EH (cell line): ENCODE measurements at regions not wholly inside any gene's neighbourhood (a gene's known extent, or its start where the extent isn't known, plus 50 kb on each side); places are given as distances from the start of the nearest gene placed in this dataset.
"Not testable (repeated sequence)": the region's sequence is repeated elsewhere in the genome, so short reads cannot be mapped to it uniquely, and the experiment has no call there.

Source experiments
- DNase-seq: peaks from one replicate; pipeline ENCODE4 v3.0.0-alpha.2; 2015; ENCODE audit warnings: low read depth

- peak; percentile 46 for DNase-seq
Measured at GRCh38 chr9:79089054-79089560, 482.7 kb upstream of the TLE4 start.

- not testable (repeated sequence) for DNase-seq
Measured at GRCh38 chr9:79089851-79090250, 481.9 kb upstream of the TLE4 start.

- DNase-seq = not testable (repeated sequence)
Measured at GRCh38 chr9:79103257-79103656, 468.5 kb upstream of the TLE4 start.

- DNase-seq = peak; percentile 87
Measured at GRCh38 chr9:79104216-79104615, 467.5 kb upstream of the TLE4 start.

- no peak for DNase-seq
Measured at GRCh38 chr9:79104951-79105350, 466.8 kb upstream of the TLE4 start.

GRCh38 chr9:79107911-79108676 lies 463.7 kb upstream of the TLE4 start:
- DNase-seq = peak; percentile 41

GRCh38 chr9:79111653-79112052 lies 460.1 kb upstream of the TLE4 start:
- no peak for DNase-seq

- no peak for DNase-seq
Measured at GRCh38 chr9:79115176-79115575, 456.6 kb upstream of the TLE4 start.

- DNase-seq = no peak
Measured at GRCh38 chr9:79116041-79116440, 455.7 kb upstream of the TLE4 start.

- no peak for DNase-seq
Measured at GRCh38 chr9:79116709-79117108, 455.1 kb upstream of the TLE4 start.

GRCh38 chr9:79120533-79120932 lies 451.2 kb upstream of the TLE4 start:
- DNase-seq = no peak

GRCh38 chr9:79120941-79121340 lies 450.8 kb upstream of the TLE4 start:
- DNase-seq = no peak

GRCh38 chr9:79123415-79123814 lies 448.4 kb upstream of the TLE4 start:
- peak; percentile 38 for DNase-seq

GRCh38 chr9:79127661-79128060 lies 444.1 kb upstream of the TLE4 start:
- peak; percentile 71 for DNase-seq

GRCh38 chr9:79129865-79130480 lies 441.8 kb upstream of the TLE4 start:
- peak; percentile 74 for DNase-seq

- no peak for DNase-seq
Measured at GRCh38 chr9:79131246-79131774, 440.5 kb upstream of the TLE4 start.

GRCh38 chr9:79131824-79132377 lies 439.9 kb upstream of the TLE4 start:
- DNase-seq = no peak

GRCh38 chr9:79134654-79135053 lies 437.1 kb upstream of the TLE4 start:
- DNase-seq = peak; percentile 82

GRCh38 chr9:79135681-79136415 lies 435.9 kb upstream of the TLE4 start:
- no peak for DNase-seq

- DNase-seq = no peak
Measured at GRCh38 chr9:79140751-79141150, 431.0 kb upstream of the TLE4 start.

GRCh38 chr9:79143211-79143610 lies 428.6 kb upstream of the TLE4 start:
- no peak for DNase-seq

- no peak for DNase-seq
Measured at GRCh38 chr9:79145442-79145841, 426.3 kb upstream of the TLE4 start.
